ENCODE measurements at regions not wholly inside any gene's neighbourhood (a gene's known extent, or its start where the extent isn't known, plus 50 kb on each side); places are given as distances from the start of the nearest gene placed in this dataset.
"Not testable (repeated sequence)": the region's sequence is repeated elsewhere in the genome, so short reads cannot be mapped to it uniquely, and the experiment has no call there.

- no peak for DNase-seq (ENCODE audit: low spot score in 2 of 2)
- H3K36me3 ChIP-seq: no peaks in the 10 kb centered on the region
- no peak for TF ChIP-seq POLR2A (IDR thresholded peaks at IDR 0.05)
- TF ChIP-seq CTCF (IDR thresholded peaks at IDR 0.05): no peak
- TF ChIP-seq POLR2AphosphoS5 (IDR thresholded peaks at IDR 0.05): no peak
- no peak for TF ChIP-seq EP300 (IDR thresholded peaks at IDR 0.05)
- no peak overlapping the region for H3K27ac ChIP-seq
- 81% methylated on average over 6 of the region's 6 CpGs for WGBS
- no peaks in the 10 kb centered on the region for H3K27me3 ChIP-seq
- no peak overlapping the region for H3K4me3 ChIP-seq
- no peaks in the 10 kb centered on the region for H3K9me3 ChIP-seq
- no peaks in the 10 kb centered on the region for H3K4me1 ChIP-seq
These were observed 1366.3 kb downstream of the OLFM4 start for GRCh38 chr13:54394908-54395307.

GRCh38 chr13:54402495-54402894 is 1373.9 kb downstream of the OLFM4 start:
- Histone ChIP-seq H3K36me3 (no peaks in the 10 kb centered on the region), H3K4me3 (no peak overlapping the region), H3K4me1 (no peaks in the 10 kb centered on the region), H3K9me3 (no peaks in the 10 kb centered on the region), H3K27me3 (no peaks in the 10 kb centered on the region), H3K27ac (no peak overlapping the region)
- TF ChIP-seq POLR2A (IDR thresholded peaks at IDR 0.05): no peak
- no peak for TF ChIP-seq CTCF (IDR thresholded peaks at IDR 0.05)
- no peak for TF ChIP-seq EP300 (IDR thresholded peaks at IDR 0.05)
- TF ChIP-seq POLR2AphosphoS5 (IDR thresholded peaks at IDR 0.05): no peak
- WGBS: 79% methylated on average over 1 of the region's 1 CpG
- DNase-seq (ENCODE audit: low spot score in 2 of 2): no peak

- no peak overlapping the region for H3K27ac ChIP-seq
- H3K9me3 ChIP-seq: no peaks in the 10 kb centered on the region
- no peaks in the 10 kb centered on the region for H3K27me3 ChIP-seq
- DNase-seq (ENCODE audit: low spot score in 2 of 2): no peak
- no peak overlapping the region for H3K4me3 ChIP-seq
- 95% methylated on average over 5 of the region's 6 CpGs for WGBS
- H3K36me3 ChIP-seq: no peaks in the 10 kb centered on the region
- TF ChIP-seq CTCF (IDR thresholded peaks at IDR 0.05) (no peak), EP300 (IDR thresholded peaks at IDR 0.05) (no peak), POLR2A (IDR thresholded peaks at IDR 0.05) (no peak)
- H3K4me1 ChIP-seq: no peaks in the 10 kb centered on the region
These were observed 1387.2 kb downstream of the OLFM4 start for GRCh38 chr13:54415753-54416366.

- H3K27ac ChIP-seq, H3K4me3 ChIP-seq: not testable (repeated sequence)
- WGBS: 89% methylated on average over 14 of the region's 15 CpGs
These were observed 1394.3 kb downstream of the OLFM4 start for GRCh38 chr13:54422946-54423345.

GRCh38 chr13:54424344-54424743 is 1395.7 kb downstream of the OLFM4 start:
- DNase-seq (ENCODE audit: low spot score in 2 of 2): no peak
- H3K36me3 ChIP-seq: no peaks in the 10 kb centered on the region
- no peaks in the 10 kb centered on the region for H3K27me3 ChIP-seq
- WGBS: 56% methylated on average over 2 of the region's 2 CpGs
- no peaks in the 10 kb centered on the region for H3K9me3 ChIP-seq
- H3K4me3 ChIP-seq: no peak overlapping the region
- H3K4me1 ChIP-seq: no peaks in the 10 kb centered on the region
- H3K27ac ChIP-seq: no peak overlapping the region
- no peak for TF ChIP-seq POLR2AphosphoS5 (IDR thresholded peaks at IDR 0.05)
- TF ChIP-seq POLR2A (IDR thresholded peaks at IDR 0.05): no peak
- TF ChIP-seq EP300 (IDR thresholded peaks at IDR 0.05): no peak
- no peak for TF ChIP-seq CTCF (IDR thresholded peaks at IDR 0.05)

More at GRCh38 chr13:54422946-54423345, 1394.3 kb downstream of the OLFM4 start:
- H3K4me1 ChIP-seq; H3K9me3 ChIP-seq; H3K27me3 ChIP-seq; H3K36me3 ChIP-seq; DNase-seq (ENCODE audit: low spot score in 2 of 2): not testable (repeated sequence)

Measured in suprapubic skin (tissue), 4 donors.